ENCODE measurements at regions not wholly inside any gene's neighbourhood (a gene's known extent, or its start where the extent isn't known, plus 50 kb on each side); places are given as distances from the start of the nearest gene placed in this dataset.

GRCh38 chr4:138672393-138672976, 343.1 kb upstream of the NOCT start:
- H3K27me3 ChIP-seq (ENCODE audit: control insufficient read depth, insufficient read depth, low read length): no peaks in the 10 kb centered on the region
- H3K79me2 ChIP-seq: no peaks in the 10 kb centered on the region
- no peak overlapping the region for H3K4me2 ChIP-seq (ENCODE audit: low read length)
- H3K36me3 ChIP-seq (ENCODE audit: control insufficient read depth, insufficient read depth, low read length): no peaks in the 10 kb centered on the region
- H2AFZ ChIP-seq: no peak overlapping the region
- no peak for TF ChIP-seq CTCF (IDR thresholded peaks at IDR 0.05)
- no peak overlapping the region for H3K27ac ChIP-seq
- H3K4me1 ChIP-seq: no peaks in the 10 kb centered on the region
- H3K9me3 ChIP-seq (ENCODE audit: control insufficient read depth, low read length): no peaks in the 10 kb centered on the region
- H3K4me3 ChIP-seq (ENCODE audit: low read depth, low read length): no peak overlapping the region
- H3K9ac ChIP-seq: no peak overlapping the region

GRCh38 chr4:138671606-138672084, 343.9 kb upstream of the NOCT start:
- H3K79me2 ChIP-seq: no peaks in the 10 kb centered on the region
- H3K9me3 ChIP-seq (ENCODE audit: control insufficient read depth, low read length): no peaks in the 10 kb centered on the region
- H3K4me2 ChIP-seq (ENCODE audit: low read length): no peak overlapping the region
- no peak overlapping the region for H2AFZ ChIP-seq
- H3K27me3 ChIP-seq (ENCODE audit: control insufficient read depth, insufficient read depth, low read length): no peaks in the 10 kb centered on the region
- H3K4me3 ChIP-seq (ENCODE audit: low read depth, low read length): no peak overlapping the region
- no peak overlapping the region for H3K27ac ChIP-seq
- H3K36me3 ChIP-seq (ENCODE audit: control insufficient read depth, insufficient read depth, low read length): no peaks in the 10 kb centered on the region
- no peaks in the 10 kb centered on the region for H3K4me1 ChIP-seq
- H3K9ac ChIP-seq: no peak overlapping the region
- TF ChIP-seq CTCF (IDR thresholded peaks at IDR 0.05): no peak

- H3K36me3 ChIP-seq (ENCODE audit: control insufficient read depth, insufficient read depth, low read length): no peaks in the 10 kb centered on the region
- no peaks in the 10 kb centered on the region for H3K4me1 ChIP-seq
- H3K4me2 ChIP-seq (ENCODE audit: low read length): no peak overlapping the region
These were observed 344.5 kb upstream of the NOCT start for GRCh38 chr4:138671106-138671505.

GRCh38 chr4:138670681-138671080, 344.9 kb upstream of the NOCT start:
- Histone ChIP-seq H3K9ac (no peak overlapping the region), H3K27ac (no peak overlapping the region), H3K36me3 (ENCODE audit: control insufficient read depth, insufficient read depth, low read length) (no peaks in the 10 kb centered on the region), H3K9me3 (ENCODE audit: control insufficient read depth, low read length) (no peaks in the 10 kb centered on the region), H3K4me2 (ENCODE audit: low read length) (no peak overlapping the region), H3K27me3 (ENCODE audit: control insufficient read depth, insufficient read depth, low read length) (no peaks in the 10 kb centered on the region), H3K4me3 (ENCODE audit: low read depth, low read length) (no peak overlapping the region), H3K79me2 (no peaks in the 10 kb centered on the region), H3K4me1 (no peaks in the 10 kb centered on the region), H2AFZ (no peak overlapping the region)
- TF ChIP-seq CTCF (IDR thresholded peaks at IDR 0.05): no peak

More at GRCh38 chr4:138671106-138671505, 344.5 kb upstream of the NOCT start:
- no peaks in the 10 kb centered on the region for H3K9me3 ChIP-seq (ENCODE audit: control insufficient read depth, low read length)
- no peak overlapping the region for H3K4me3 ChIP-seq (ENCODE audit: low read depth, low read length)
- no peaks in the 10 kb centered on the region for H3K79me2 ChIP-seq
- no peak overlapping the region for H2AFZ ChIP-seq
- no peak for TF ChIP-seq CTCF (IDR thresholded peaks at IDR 0.05)
- H3K9ac ChIP-seq: no peak overlapping the region
- no peaks in the 10 kb centered on the region for H3K27me3 ChIP-seq (ENCODE audit: control insufficient read depth, insufficient read depth, low read length)
- H3K27ac ChIP-seq: no peak overlapping the region

All from parathyroid adenoma (tissue), 2 donors.